GM21528 (cell line): ENCODE measurements at regions not wholly inside any gene's neighbourhood (a gene's known extent, or its start where the extent isn't known, plus 50 kb on each side); places are given as distances from the start of the nearest gene placed in this dataset.
A peak's percentile ranks its signal among the peaks of the same experiment; 100 is the strongest.

ENCODE experiments used
- ATAC-seq: cut with Tn5 transposase; IDR thresholded peaks from one replicate; pipeline ENCODE4 v1.9.1; 2021; ENCODE audit warnings: mild to moderate bottlenecking, moderate library complexity; ENCODE audit not compliant: unreplicated experiment, low FRiP score

GRCh38 chr2:126507425-126507911 lies 148.5 kb upstream of the GYPC start:
- no peak for ATAC-seq

GRCh38 chr2:126510356-126510755 lies 145.6 kb upstream of the GYPC start:
- no peak for ATAC-seq

GRCh38 chr2:126510960-126511359 lies 145.0 kb upstream of the GYPC start:
- ATAC-seq = no peak

- ATAC-seq = no peak
Measured at GRCh38 chr2:126512026-126512425, 143.9 kb upstream of the GYPC start.

- ATAC-seq = no peak
Measured at GRCh38 chr2:126513033-126513432, 142.9 kb upstream of the GYPC start.

GRCh38 chr2:126515471-126515870 lies 140.5 kb upstream of the GYPC start:
- ATAC-seq = no peak

GRCh38 chr2:126518196-126518595 lies 137.8 kb upstream of the GYPC start:
- ATAC-seq = no peak

- peak; percentile 70 for ATAC-seq
Measured at GRCh38 chr2:126527836-126528490, 128.0 kb upstream of the GYPC start.

GRCh38 chr2:126531029-126531428 lies 124.9 kb upstream of the GYPC start:
- ATAC-seq = no peak

- ATAC-seq = no peak
Measured at GRCh38 chr2:126534478-126534877, 121.5 kb upstream of the GYPC start.

- no peak for ATAC-seq
Measured at GRCh38 chr2:126535408-126535807, 120.5 kb upstream of the GYPC start.

- ATAC-seq = no peak
Measured at GRCh38 chr2:126536605-126537200, 119.3 kb upstream of the GYPC start.

GRCh38 chr2:126539101-126539500 lies 116.9 kb upstream of the GYPC start:
- ATAC-seq = no peak

- ATAC-seq = no peak
Measured at GRCh38 chr2:126542247-126542646, 113.7 kb upstream of the GYPC start.

GRCh38 chr2:126543081-126543480 lies 112.9 kb upstream of the GYPC start:
- ATAC-seq = no peak

- ATAC-seq = no peak
Measured at GRCh38 chr2:126558029-126558428, 97.9 kb upstream of the GYPC start.

- ATAC-seq = no peak
Measured at GRCh38 chr2:126568734-126569133, 87.2 kb upstream of the GYPC start.

GRCh38 chr2:126571403-126571802 lies 84.6 kb upstream of the GYPC start:
- ATAC-seq = no peak

- ATAC-seq = no peak
Measured at GRCh38 chr2:126575631-126576030, 80.3 kb upstream of the GYPC start.

GRCh38 chr2:126579868-126580267 lies 76.1 kb upstream of the GYPC start:
- no peak for ATAC-seq

GRCh38 chr2:126586317-126586716 lies 69.6 kb upstream of the GYPC start:
- ATAC-seq = no peak

GRCh38 chr2:126599062-126599461 lies 56.9 kb upstream of the GYPC start:
- ATAC-seq = no peak
